Prostate gland (tissue), 2 donors: ENCODE measurements at regions not wholly inside any gene's neighbourhood (a gene's known extent, or its start where the extent isn't known, plus 50 kb on each side); places are given as distances from the start of the nearest gene placed in this dataset.

Experiments
- POLR2AphosphoS5 ChIP-seq: sonication (generic); formaldehyde crosslinking; IDR thresholded peaks from one replicate; pipeline ENCODE4 v1.6.1; 2017; ENCODE audit warnings: antibody characterized with exemption
- TF ChIP-seq, protein P1 (sequence below), 4 experiments: fragments of 200-600 bp in 2 of 4; fragments of 450-650 bp in 2 of 4; sonication (generic) in 2 of 4; IDR thresholded peaks; 1 replicate in 3 of 4; 2 replicates in 1 of 4; pipeline ENCODE4 v1.5.1; 2016 to 2019; ENCODE audit warnings: antibody characterized with exemption in 4 of 4, mild to moderate bottlenecking in 2 of 4, moderate library complexity in 2 of 4

DNA sequence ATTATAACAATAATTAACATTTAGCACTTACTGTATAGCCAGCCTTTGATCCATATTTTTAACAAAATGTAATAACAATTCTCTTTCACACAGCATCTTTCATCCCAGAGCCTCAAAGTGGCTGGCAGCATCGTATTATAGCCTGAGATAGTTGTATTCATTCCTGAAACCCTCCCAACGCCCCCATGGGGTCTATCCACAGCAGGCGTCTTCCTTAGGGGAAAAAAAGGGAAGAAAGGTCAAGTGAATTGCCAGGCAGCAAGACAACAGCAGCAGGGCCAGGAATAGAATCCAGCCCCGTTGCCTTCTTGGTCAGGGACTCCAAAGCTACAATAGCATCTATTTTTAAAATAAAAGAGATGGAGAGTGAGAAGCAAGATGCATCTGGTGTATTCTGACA lies 424.4 kb upstream of the ID2 start:
- TF ChIP-seq POLR2AphosphoS5 = no peak
- TF ChIP-seq, protein P1, sequence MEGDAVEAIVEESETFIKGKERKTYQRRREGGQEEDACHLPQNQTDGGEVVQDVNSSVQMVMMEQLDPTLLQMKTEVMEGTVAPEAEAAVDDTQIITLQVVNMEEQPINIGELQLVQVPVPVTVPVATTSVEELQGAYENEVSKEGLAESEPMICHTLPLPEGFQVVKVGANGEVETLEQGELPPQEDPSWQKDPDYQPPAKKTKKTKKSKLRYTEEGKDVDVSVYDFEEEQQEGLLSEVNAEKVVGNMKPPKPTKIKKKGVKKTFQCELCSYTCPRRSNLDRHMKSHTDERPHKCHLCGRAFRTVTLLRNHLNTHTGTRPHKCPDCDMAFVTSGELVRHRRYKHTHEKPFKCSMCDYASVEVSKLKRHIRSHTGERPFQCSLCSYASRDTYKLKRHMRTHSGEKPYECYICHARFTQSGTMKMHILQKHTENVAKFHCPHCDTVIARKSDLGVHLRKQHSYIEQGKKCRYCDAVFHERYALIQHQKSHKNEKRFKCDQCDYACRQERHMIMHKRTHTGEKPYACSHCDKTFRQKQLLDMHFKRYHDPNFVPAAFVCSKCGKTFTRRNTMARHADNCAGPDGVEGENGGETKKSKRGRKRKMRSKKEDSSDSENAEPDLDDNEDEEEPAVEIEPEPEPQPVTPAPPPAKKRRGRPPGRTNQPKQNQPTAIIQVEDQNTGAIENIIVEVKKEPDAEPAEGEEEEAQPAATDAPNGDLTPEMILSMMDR (IDR thresholded peaks at IDR 0.05) = no peak
